Endothelial cell of umbilical vein (primary cell): ENCODE measurements at regions not wholly inside any gene's neighbourhood (a gene's known extent, or its start where the extent isn't known, plus 50 kb on each side); places are given as distances from the start of the nearest gene placed in this dataset.

Experiments
- BruUV-seq: library from RNA; stranded (reverse); fragments of 400-500 nt; replicated peaks from 2 replicates; lab custom pipeline; 2021; lab: Mats Ljungman, UMichigan
- CTCF ChIA-PET: fragments of 300-600, 350-600 bp; sonication (Branson Sonifier 250); formaldehyde crosslinking; loops from one replicate; lab custom pipeline; 2021; ENCODE audit warnings: antibody characterized with exemption, inconsistent platforms; lab: Charles Lee
- POLR2A ChIA-PET: fragments of 300-600, 350-600 bp; sonication (Branson Sonifier 250); formaldehyde crosslinking; loops from one replicate; lab custom pipeline; 2021; ENCODE audit warnings: antibody characterized with exemption, inconsistent platforms; lab: Charles Lee
- DNase-seq: peaks from one replicate; pipeline ENCODE4 v3.0.0-alpha.2; 2011; ENCODE audit warnings: low read depth, low spot score
- FAIRE-seq: peaks from 2 replicates; lab custom pipeline; 2011; peaks lifted over from hg19 to GRCh38; lab: Jason Lieb, UNC
- H2AFZ ChIP-seq: 2 replicates; pipeline ENCODE4 v1.6.0; 2012; ENCODE audit warnings: low read depth, low read length, control low read depth, inconsistent platforms
- H3K27ac ChIP-seq: 2 replicates; pipeline ENCODE4 v1.5.1; 2011; ENCODE audit warnings: low read depth, mild to moderate bottlenecking, control low read depth, low read length, moderate library complexity; ENCODE audit not compliant: insufficient read depth
- H3K27me3 ChIP-seq, 2 experiments: 2 replicates each; pipeline versions ENCODE4 v1.6.0 to v1.6.1; 2011; ENCODE audit warnings: low read length in 2 of 2, mixed read lengths in 1 of 2; ENCODE audit not compliant: control insufficient read depth in 2 of 2, insufficient read depth in 2 of 2
- H3K36me3 ChIP-seq, 2 experiments: 2 replicates in 1 of 2; 3 replicates in 1 of 2; pipeline ENCODE4 v1.5.1; 2011; ENCODE audit warnings: low read length in 2 of 2, mild to moderate bottlenecking in 1 of 2, moderate library complexity in 1 of 2; ENCODE audit not compliant: control insufficient read depth in 2 of 2, insufficient read depth in 2 of 2; ENCODE audit errors: extremely low read depth in 1 of 2
- H3K4me1 ChIP-seq: 3 replicates; pipeline ENCODE4 v1.5.1; 2011; ENCODE audit warnings: mild to moderate bottlenecking, low read length; ENCODE audit not compliant: control insufficient read depth, insufficient read depth; ENCODE audit errors: extremely low read depth
- H3K4me2 ChIP-seq: 2 replicates; pipeline ENCODE4 v1.6.1; 2011; ENCODE audit warnings: low read length, control low read depth, mixed read lengths; ENCODE audit not compliant: insufficient read depth
- H3K4me3 ChIP-seq, 3 experiments: fragments of 200-600 bp in 1 of 3; sonication (generic), shearing (Covaris generic) in 1 of 3; replicated peaks in 1 of 3; 2 replicates each; pipeline ENCODE4 v1.5.1; 2011 to 2016; ENCODE audit warnings: control low read depth in 3 of 3, low read length in 3 of 3, mild to moderate bottlenecking in 2 of 3, inconsistent platforms in 1 of 3, low read depth in 1 of 3, moderate library complexity in 1 of 3; ENCODE audit not compliant: insufficient read depth in 1 of 3
- H3K79me2 ChIP-seq: 2 replicates; pipeline ENCODE4 v1.6.0; 2012; ENCODE audit warnings: low read length, inconsistent platforms; ENCODE audit not compliant: control insufficient read depth, insufficient read depth
- H3K9ac ChIP-seq: replicated peaks from 2 replicates; pipeline ENCODE3; 2011; ENCODE audit warnings: low read length, control low read depth; ENCODE audit not compliant: insufficient read depth; ENCODE audit errors: extremely low read depth
- H3K9me1 ChIP-seq: replicated peaks from 3 replicates; pipeline ENCODE4 v1.6.0; 2011; ENCODE audit warnings: mild to moderate bottlenecking, low read length; ENCODE audit not compliant: control insufficient read depth, insufficient read depth; ENCODE audit errors: extremely low read depth
- H3K9me3 ChIP-seq: replicated peaks from 2 replicates; pipeline ENCODE4 v1.5.1; 2012; ENCODE audit warnings: low read length, inconsistent platforms; ENCODE audit not compliant: control insufficient read depth, insufficient read depth
- H4K20me1 ChIP-seq: replicated peaks from 2 replicates; pipeline ENCODE3; 2011; ENCODE audit warnings: mild to moderate bottlenecking, low read length; ENCODE audit not compliant: control insufficient read depth, insufficient read depth; ENCODE audit errors: extremely low read depth
- CTCF ChIP-seq, 2 donors: IDR thresholded peaks; 1 replicate in 1 of 2; 2 replicates in 1 of 2; pipeline ENCODE4 v1.5.1; 2011; ENCODE audit warnings: low read length in 2 of 2, mild to moderate bottlenecking in 2 of 2, moderate library complexity in 2 of 2, control low read depth in 1 of 2, inconsistent platforms in 1 of 2, low read depth in 1 of 2; ENCODE audit not compliant: insufficient read depth in 1 of 2; ENCODE audit errors: extremely low read depth in 1 of 2
- EZH2 ChIP-seq: IDR thresholded peaks from 2 replicates; pipeline ENCODE4 v1.6.1; 2012; ENCODE audit warnings: borderline replicate concordance, low read depth, mild to moderate bottlenecking, moderate library complexity, low read length, inconsistent platforms; ENCODE audit not compliant: severe bottlenecking
- FOS ChIP-seq: IDR thresholded peaks from 2 replicates; pipeline ENCODE4 v1.6.1; 2011; ENCODE audit warnings: mild to moderate bottlenecking, low read length, moderate library complexity, borderline replicate concordance; ENCODE audit not compliant: insufficient read depth
- GATA2 ChIP-seq: IDR thresholded peaks from 2 replicates; pipeline ENCODE4 v1.7.0; 2011; ENCODE audit warnings: low read depth, mild to moderate bottlenecking, moderate library complexity, mixed read lengths, low read length; ENCODE audit not compliant: insufficient read length, insufficient read depth
- JUN ChIP-seq: IDR thresholded peaks from 2 replicates; pipeline ENCODE4 v1.6.1; 2011; ENCODE audit warnings: borderline replicate concordance, low read depth; ENCODE audit not compliant: insufficient read length, insufficient read depth
- MAX ChIP-seq: IDR thresholded peaks from 2 replicates; pipeline ENCODE4 v1.6.1; 2011; ENCODE audit not compliant: insufficient read depth, insufficient read length
- MYC ChIP-seq: IDR thresholded peaks from one replicate; pipeline ENCODE4 v1.6.1; 2011; ENCODE audit warnings: mild to moderate bottlenecking, low read depth, low read length
- POLR2A ChIP-seq: IDR thresholded peaks from 2 replicates; pipeline ENCODE4 v1.6.1; 2012; ENCODE audit warnings: low read depth, mild to moderate bottlenecking, control low read depth, low read length
- POLR2AphosphoS5 ChIP-seq: IDR thresholded peaks from 2 replicates; pipeline ENCODE4 v1.6.1; 2012; ENCODE audit warnings: low read depth, mild to moderate bottlenecking, control low read depth, low read length, moderate library complexity; ENCODE audit not compliant: insufficient read depth
- dilution Hi-C: fragments of 300-500 bp; cut with MboI; formaldehyde crosslinking; loops from one replicate; pipeline ENCODE4 v1.15.0; 2019; ENCODE audit warnings: low sequenced_read_pairs; ENCODE audit not compliant: extremely low pct_ligation_motif_present
- intact Hi-C: fragments of 100-400 bp; cut with micrococcal nuclease; formaldehyde crosslinking; loops from one replicate; pipeline ENCODE4 v1.10.0; 2022

DNA sequence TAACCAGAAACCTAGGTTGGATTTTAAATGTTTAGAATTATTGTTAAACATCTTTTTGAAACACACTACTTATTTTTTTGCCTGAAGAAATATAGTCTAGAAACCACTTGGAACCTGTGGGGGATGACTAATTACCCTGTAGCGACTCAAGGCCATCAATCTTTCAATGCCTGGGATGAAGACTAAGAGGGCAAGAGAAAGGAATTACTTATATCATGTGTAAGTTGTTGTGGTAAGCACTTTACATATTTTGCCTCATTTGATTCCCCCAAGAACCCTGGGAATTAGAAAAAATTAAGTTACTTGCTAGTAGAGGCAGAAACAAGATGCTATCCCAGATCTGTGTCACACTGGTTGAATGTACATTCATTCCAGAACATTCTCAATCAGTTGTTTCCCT, 170.9 kb upstream of the GRIA3 start:
- no peak for FAIRE-seq
- no peaks in the 10 kb centered on the region for H3K9me1 ChIP-seq
- H3K27ac ChIP-seq = no peak overlapping the region
- no peaks in the 10 kb centered on the region for H3K27me3 ChIP-seq
- H3K4me1 ChIP-seq = no peaks in the 10 kb centered on the region
- no peak overlapping the region for H3K9ac ChIP-seq
- H3K36me3 ChIP-seq = no peaks in the 10 kb centered on the region
- intact Hi-C loops = no loop called here
- ChIA-PET CTCF (no interaction called here), POLR2A (no interaction called here)
- H2AFZ ChIP-seq = no peak overlapping the region
- H3K79me2 ChIP-seq = no peaks in the 10 kb centered on the region
- no peak overlapping the region for H3K4me2 ChIP-seq
- no peak overlapping the region for H3K4me3 ChIP-seq
- no peaks in the 10 kb centered on the region for H4K20me1 ChIP-seq
- dilution Hi-C loops = no loop called here
- BruUV-seq = no TSS peak
- H3K9me3 ChIP-seq = no peaks in the 10 kb centered on the region
- no peak for DNase-seq
- no peak for TF ChIP-seq POLR2AphosphoS5
- no peak for TF ChIP-seq GATA2
- no peak for TF ChIP-seq CTCF (IDR thresholded peaks at IDR 0.05; ENCODE audit: extremely low read depth in 1 of 2, insufficient read depth in 1 of 2, low read depth in 1 of 2, low read length in 2 of 2)
- TF ChIP-seq MYC = no peak
- no peak for TF ChIP-seq MAX
- TF ChIP-seq FOS = no peak
- TF ChIP-seq EZH2 = no peak
- no peak for TF ChIP-seq POLR2A
- TF ChIP-seq JUN = no peak
